GM23248 (cell line): ENCODE measurements at regions not wholly inside any gene's neighbourhood (a gene's known extent, or its start where the extent isn't known, plus 50 kb on each side); places are given as distances from the start of the nearest gene placed in this dataset.

ENCODE experiments used
- EZH2 ChIP-seq: fragments of 200-600 bp; sonication (generic); IDR thresholded peaks from 2 replicates; pipeline ENCODE4 v1.6.1; 2018; ENCODE audit warnings: antibody characterized with exemption, mild to moderate bottlenecking; ENCODE audit not compliant: insufficient read depth, poor library complexity, severe bottlenecking
- EZH2phosphoT487 ChIP-seq: fragments of 200-600 bp; sonication (generic); IDR thresholded peaks from 2 replicates; pipeline ENCODE4 v1.6.1; 2018; ENCODE audit warnings: antibody characterized with exemption, moderate library complexity, mild to moderate bottlenecking, low read depth; ENCODE audit not compliant: insufficient read depth

DNA sequence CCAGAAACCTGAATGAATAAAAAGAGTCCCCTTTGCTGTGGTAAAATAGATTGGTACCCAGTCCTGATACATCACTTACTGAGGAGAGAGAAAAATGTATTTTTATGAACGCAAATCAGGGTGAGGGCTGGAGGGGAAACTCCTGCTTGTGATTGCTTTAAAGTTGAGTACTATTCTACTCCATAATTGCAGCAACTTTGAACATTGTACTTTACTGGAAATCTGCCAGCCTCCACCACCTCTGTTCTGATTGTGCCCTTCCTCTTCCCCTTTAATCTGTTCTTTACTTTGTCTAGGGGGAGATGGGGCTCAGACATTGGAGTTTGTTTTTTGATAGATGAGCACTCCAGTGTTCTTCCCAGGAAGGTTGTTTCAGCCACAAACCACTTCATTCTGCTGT, 81.9 kb downstream of the C3orf38 start:
- TF ChIP-seq EZH2: no peak
- no peak for TF ChIP-seq EZH2phosphoT487
